ENCODE measurements at regions not wholly inside any gene's neighbourhood (a gene's known extent, or its start where the extent isn't known, plus 50 kb on each side); places are given as distances from the start of the nearest gene placed in this dataset.

GRCh38 chr1:61602663-61603062, 122.3 kb downstream of the TM2D1 start:
- no peak overlapping the region for H3K27ac ChIP-seq
- TF ChIP-seq CTCF (conservative IDR thresholded peaks at IDR 0.05) (no peak), ZFX (IDR thresholded peaks at IDR 0.05) (no peak)

GRCh38 chr1:61597601-61598000, 127.3 kb downstream of the TM2D1 start:
- TF ChIP-seq CTCF (conservative IDR thresholded peaks at IDR 0.05) (no peak), ZFX (IDR thresholded peaks at IDR 0.05) (no peak)
- no peak overlapping the region for H3K27ac ChIP-seq

- H3K27ac ChIP-seq, result no peak overlapping the region
- TF ChIP-seq CTCF (conservative IDR thresholded peaks at IDR 0.05), result no peak
- TF ChIP-seq ZFX (IDR thresholded peaks at IDR 0.05), result no peak
These were observed 131.6 kb downstream of the TM2D1 start for GRCh38 chr1:61593331-61593730.

- TF ChIP-seq CTCF (conservative IDR thresholded peaks at IDR 0.05), result no peak
- TF ChIP-seq ZFX (IDR thresholded peaks at IDR 0.05), result no peak
- H3K27ac ChIP-seq, result no peak overlapping the region
These were observed 133.6 kb downstream of the TM2D1 start for GRCh38 chr1:61591351-61591750.

GRCh38 chr1:61588736-61589672, 135.9 kb downstream of the TM2D1 start:
- H3K27ac ChIP-seq, result no peak overlapping the region
- TF ChIP-seq CTCF (conservative IDR thresholded peaks at IDR 0.05) (peak; percentile 95), ZFX (IDR thresholded peaks at IDR 0.05) (no peak)

- no peak for TF ChIP-seq ZFX (IDR thresholded peaks at IDR 0.05)
- no peak for TF ChIP-seq CTCF (conservative IDR thresholded peaks at IDR 0.05)
- H3K27ac ChIP-seq, result no peak overlapping the region
These were observed 139.2 kb downstream of the TM2D1 start for GRCh38 chr1:61585714-61586113.

- H3K27ac ChIP-seq, result no peak overlapping the region
- TF ChIP-seq CTCF (conservative IDR thresholded peaks at IDR 0.05) (no peak), ZFX (IDR thresholded peaks at IDR 0.05) (no peak)
These were observed 141.2 kb downstream of the TM2D1 start for GRCh38 chr1:61583703-61584102.

All from C4-2B (cell line).